Stimulated activated CD4-positive, alpha-beta T cell treated with anti-CD3 and anti-CD28 coated beads, Interleukin-1b, Interleukin-23, amount 100 ng/mL, for 4 hours (primary cell): ENCODE measurements at regions not wholly inside any gene's neighbourhood (a gene's known extent, or its start where the extent isn't known, plus 50 kb on each side); places are given as distances from the start of the nearest gene placed in this dataset.
"Not testable (repeated sequence)": the region's sequence is repeated elsewhere in the genome, so short reads cannot be mapped to it uniquely, and the experiment has no call there.

Experiments
- DNase-seq, 2 donors: peaks; one replicate each; pipeline ENCODE4 v3.0.0-alpha.2; 2020; ENCODE audit warnings: low read depth in 2 of 2

- DNase-seq, result no peak
Observed at GRCh38 chr10:44176311-44176710, 208.6 kb downstream of the CXCL12 start.

- DNase-seq, result no peak
Observed at GRCh38 chr10:44173608-44173894, 211.3 kb downstream of the CXCL12 start.

- no peak for DNase-seq
Observed at GRCh38 chr10:44172883-44173607, 211.9 kb downstream of the CXCL12 start.

GRCh38 chr10:44171765-44172164 lies 213.1 kb downstream of the CXCL12 start:
- DNase-seq, result no peak

GRCh38 chr10:44168478-44168877 lies 216.4 kb downstream of the CXCL12 start:
- no peak for DNase-seq

DNA sequence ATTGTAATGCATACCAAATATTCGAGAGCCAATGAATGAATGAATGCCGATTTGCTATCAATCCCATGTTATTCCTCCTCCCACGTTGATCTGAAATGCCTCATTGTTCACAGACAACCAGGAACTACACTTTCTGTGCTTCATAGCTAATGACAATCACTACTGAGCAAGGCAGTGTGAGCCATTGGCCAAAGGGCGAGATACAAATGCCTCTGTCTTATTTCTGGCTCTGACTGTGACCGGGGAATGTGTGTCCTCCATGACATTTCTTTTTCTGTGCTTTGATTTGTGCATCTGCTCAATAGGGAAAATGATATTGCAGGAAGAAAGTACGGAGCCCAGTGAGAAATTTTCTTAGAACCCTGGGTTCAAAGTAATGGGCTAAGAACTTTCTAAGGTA lies 217.1 kb downstream of the CXCL12 start:
- DNase-seq, result no peak

DNA sequence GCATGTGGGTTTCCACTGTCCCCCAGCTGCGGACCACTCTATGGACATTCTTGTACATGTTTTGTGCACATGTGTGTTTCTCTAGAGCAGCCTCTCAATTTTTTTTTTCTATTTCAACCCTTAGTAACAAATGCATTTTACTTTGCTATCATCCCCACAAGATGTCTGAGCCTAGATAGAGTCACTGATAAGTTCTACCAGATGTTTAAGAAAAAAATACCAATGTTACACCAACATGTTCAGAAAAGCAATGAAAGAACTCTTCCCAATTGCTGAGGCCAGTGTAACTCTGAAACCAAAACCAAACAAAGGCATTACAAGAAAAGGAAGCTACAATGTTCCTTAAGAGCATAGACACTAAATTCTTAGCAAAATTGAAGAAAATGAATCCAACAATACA lies 218.5 kb downstream of the CXCL12 start:
- DNase-seq, result no peak

DNA sequence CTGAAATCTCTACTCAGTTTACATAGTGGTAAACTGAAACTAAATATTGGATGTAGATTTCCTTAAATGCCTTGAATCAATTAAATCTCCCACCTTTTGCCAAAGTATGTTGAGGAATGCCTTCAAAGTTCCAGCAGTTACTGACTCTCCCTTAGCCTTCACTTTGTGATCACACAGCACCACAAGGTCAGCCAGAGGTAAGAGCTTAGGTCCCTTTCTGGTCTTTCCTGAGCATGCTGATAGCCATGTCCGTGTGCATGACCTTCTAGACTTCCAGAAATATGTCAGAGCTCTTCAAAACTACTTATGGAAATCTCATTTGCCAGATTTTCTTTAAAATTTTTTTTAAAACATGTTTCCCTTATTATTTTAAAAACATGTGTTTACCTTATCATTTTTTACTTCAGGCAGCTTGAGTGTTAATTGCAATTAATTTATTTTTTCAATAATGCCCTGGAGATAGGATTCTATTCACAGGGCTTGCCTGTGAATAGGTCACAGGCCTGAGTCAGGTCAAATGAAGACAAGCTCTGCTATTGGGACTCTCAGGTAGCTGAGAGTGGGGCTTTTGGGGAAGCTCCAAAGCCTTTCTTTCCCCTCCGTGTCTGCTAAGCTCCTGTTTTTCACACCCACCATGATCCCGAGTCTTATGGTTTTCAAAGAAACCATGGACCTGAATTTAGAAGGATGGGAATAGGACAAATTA lies 220.5 kb downstream of the CXCL12 start:
- DNase-seq, result no peak

DNA sequence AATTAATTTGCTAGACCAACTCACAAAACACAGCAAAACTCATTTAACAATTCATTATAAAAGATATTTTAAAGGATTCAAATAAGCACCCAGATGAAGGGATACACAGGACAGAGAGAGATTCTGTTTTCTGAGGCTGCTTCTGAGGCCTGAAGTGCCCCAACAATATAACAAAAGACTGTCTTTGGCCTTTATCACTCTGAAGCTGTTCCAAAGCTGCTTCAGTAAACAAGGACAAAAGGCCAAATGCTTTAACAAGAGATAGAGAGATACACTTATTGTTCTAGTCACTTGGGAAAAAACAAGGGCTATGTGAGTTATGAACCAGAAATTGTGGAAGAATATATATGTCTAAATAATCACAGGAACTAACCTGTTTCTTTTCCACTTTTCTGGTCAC lies 223.7 kb downstream of the CXCL12 start:
- no peak for DNase-seq

DNA sequence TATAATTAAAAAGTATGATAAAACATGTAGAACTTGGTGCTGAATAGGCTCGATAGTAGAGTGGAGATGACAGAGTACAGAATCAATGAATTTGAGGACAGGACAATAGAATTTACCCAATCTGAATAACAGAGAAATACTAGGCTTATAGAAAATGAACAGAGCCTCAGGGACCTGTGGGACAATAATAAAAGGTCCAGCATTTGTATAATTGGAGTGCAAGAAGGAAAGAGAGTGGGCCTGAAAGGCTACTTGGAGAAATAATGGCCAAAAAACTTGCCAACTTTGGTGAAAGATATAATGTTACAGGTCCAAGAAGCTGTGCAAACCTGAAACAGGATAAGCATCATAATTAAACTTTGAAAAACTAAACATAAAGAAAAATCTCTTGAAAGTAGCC lies 227.3 kb downstream of the CXCL12 start:
- DNase-seq, result no peak

GRCh38 chr10:44154956-44155355 lies 229.9 kb downstream of the CXCL12 start:
- DNase-seq, result no peak

GRCh38 chr10:44153918-44154670 lies 230.8 kb downstream of the CXCL12 start:
- DNase-seq, result no peak

DNA sequence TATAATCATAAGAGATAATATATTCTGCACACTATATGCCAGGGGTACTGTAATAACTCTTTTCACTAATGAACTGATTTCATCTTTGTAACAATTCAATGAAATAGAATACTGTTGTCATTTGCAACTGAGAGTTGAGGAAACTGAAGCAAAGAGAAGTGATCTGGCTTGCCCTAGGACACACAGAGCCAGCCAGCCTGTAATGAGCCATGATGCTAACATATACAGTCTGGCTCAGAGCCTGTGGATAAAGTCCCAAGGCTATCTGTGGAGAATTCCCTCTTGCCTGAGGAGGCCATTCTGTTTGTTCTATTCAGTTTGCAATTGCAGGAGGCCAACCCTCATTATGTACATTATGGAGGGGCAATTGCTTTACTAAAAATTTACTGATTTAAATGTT lies 241.3 kb downstream of the CXCL12 start:
- DNase-seq, result no peak

DNA sequence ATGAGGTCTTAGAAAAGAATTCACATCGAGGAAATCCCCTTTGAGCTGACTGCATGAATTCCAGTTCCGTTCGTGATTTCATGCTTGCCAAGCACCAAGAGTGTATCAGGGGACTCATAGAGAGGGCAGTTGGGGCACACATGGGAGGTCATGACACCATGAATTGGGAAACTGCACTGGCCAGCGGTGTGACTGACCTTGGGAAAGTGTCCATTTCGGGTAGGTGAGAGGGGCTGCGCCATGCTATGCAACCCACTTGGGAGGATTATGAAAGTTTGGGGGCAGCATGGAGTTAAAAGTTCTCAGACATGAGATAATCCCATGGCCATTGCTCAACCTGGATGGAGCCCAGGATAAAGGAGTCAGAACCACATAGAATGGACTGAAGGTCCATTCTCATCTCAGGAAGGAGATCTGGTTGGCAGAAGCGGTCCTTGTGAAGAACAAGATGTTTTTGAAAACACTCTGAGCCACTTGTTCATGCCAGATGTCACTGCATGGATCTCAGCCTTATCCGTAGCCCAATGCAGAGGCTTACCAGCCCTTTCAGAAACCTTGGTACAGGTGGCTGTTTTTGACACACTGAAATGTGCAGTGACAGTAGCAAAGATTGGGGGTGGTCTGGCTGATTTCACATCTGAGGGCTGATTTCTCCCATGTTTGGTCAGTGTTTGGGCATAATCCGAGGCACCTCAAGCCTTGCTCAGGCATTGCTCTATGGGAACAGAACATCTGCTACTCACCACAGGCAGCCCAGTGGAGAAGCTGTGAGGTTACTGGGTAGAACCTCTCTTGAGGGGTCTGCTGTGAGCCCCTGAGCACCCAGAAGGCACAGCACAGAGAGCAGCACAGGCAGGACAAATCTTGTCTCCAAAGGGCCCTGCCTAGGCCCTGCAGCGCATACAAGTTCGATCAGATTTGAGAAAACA lies 252.3 kb downstream of the CXCL12 start:
- no peak for DNase-seq

- DNase-seq, result no peak
Observed at GRCh38 chr10:44126291-44126717, 258.6 kb downstream of the CXCL12 start.

- no peak for DNase-seq
Observed at GRCh38 chr10:44125879-44126278, 259.0 kb downstream of the CXCL12 start.

GRCh38 chr10:44118500-44118899 lies 266.4 kb downstream of the CXCL12 start:
- DNase-seq, result no peak

- no peak for DNase-seq
Observed at GRCh38 chr10:44116474-44116873, 268.4 kb downstream of the CXCL12 start.

GRCh38 chr10:44115516-44115915 lies 269.4 kb downstream of the CXCL12 start:
- no peak for DNase-seq

GRCh38 chr10:44114441-44114840 lies 270.5 kb downstream of the CXCL12 start:
- no peak for DNase-seq

- not testable (repeated sequence) for DNase-seq
Observed at GRCh38 chr10:44112280-44112679, 272.6 kb downstream of the CXCL12 start.

DNA sequence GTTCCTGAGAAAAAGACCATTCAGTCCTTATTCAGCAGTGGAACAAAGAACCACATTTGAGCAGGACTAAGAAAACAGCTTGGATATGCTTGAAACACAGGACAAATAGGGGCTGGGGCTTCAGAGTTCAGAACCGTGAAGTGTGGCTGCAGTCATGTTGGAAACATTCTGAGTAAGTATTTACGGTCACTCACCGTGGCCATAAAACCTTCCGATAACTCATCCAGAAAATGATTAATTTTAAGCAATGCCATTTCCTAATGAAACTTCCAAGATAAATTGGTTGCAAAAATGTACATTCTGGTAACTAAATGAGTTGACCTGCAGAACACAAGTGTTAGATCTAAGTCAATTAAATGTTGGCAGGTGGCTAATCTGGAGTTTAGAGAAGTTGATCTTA lies 279.2 kb downstream of the CXCL12 start:
- DNase-seq, result no peak
